MM.1S (cell line): ENCODE measurements at regions not wholly inside any gene's neighbourhood (a gene's known extent, or its start where the extent isn't known, plus 50 kb on each side); places are given as distances from the start of the nearest gene placed in this dataset.

Experiments
- EZH2 ChIP-seq: fragments of 300-600 bp; sonication (generic); optimal IDR thresholded peaks from 2 replicates; pipeline ENCODE3; 2017; ENCODE audit warnings: low read depth, mild to moderate bottlenecking, antibody characterized with exemption, low read length, mixed read lengths
- TF ChIP-seq, protein P1 (sequence below): fragments of 300-600 bp; sonication (generic); IDR thresholded peaks from 2 replicates; pipeline ENCODE4 v1.5.1; 2016; ENCODE audit warnings: antibody characterized with exemption, low read length, mixed read lengths

DNA sequence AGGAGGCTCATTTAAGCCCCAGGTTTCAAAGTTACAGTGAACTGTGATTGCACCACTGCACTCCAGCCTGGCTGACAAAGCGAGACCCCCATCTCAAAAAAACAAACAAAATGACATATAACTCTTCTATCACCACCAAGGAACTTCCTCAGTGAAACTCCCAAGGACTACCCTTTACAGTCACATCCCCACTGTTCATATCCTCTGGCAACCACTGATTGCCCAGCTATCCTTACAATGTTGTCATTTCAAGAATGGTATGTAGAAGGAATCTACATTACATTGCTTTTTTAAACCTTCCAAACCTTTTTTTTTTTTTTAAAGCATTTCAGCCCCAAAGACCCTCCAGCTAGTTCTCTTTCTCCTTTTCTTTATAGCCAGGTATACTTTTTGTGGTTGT, 123.1 kb upstream of the CARMIL1 start:
- no peak for TF ChIP-seq EZH2
- TF ChIP-seq, protein P1, sequence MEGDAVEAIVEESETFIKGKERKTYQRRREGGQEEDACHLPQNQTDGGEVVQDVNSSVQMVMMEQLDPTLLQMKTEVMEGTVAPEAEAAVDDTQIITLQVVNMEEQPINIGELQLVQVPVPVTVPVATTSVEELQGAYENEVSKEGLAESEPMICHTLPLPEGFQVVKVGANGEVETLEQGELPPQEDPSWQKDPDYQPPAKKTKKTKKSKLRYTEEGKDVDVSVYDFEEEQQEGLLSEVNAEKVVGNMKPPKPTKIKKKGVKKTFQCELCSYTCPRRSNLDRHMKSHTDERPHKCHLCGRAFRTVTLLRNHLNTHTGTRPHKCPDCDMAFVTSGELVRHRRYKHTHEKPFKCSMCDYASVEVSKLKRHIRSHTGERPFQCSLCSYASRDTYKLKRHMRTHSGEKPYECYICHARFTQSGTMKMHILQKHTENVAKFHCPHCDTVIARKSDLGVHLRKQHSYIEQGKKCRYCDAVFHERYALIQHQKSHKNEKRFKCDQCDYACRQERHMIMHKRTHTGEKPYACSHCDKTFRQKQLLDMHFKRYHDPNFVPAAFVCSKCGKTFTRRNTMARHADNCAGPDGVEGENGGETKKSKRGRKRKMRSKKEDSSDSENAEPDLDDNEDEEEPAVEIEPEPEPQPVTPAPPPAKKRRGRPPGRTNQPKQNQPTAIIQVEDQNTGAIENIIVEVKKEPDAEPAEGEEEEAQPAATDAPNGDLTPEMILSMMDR, result no peak
